Stimulated activated CD8-positive, alpha-beta memory T cell treated with anti-CD3 and anti-CD28 coated beads, Interleukin-12 subunit alpha, Interleukin-12 subunit beta, amount 100 ng/mL, for 1 hour (primary cell): ENCODE measurements at regions not wholly inside any gene's neighbourhood (a gene's known extent, or its start where the extent isn't known, plus 50 kb on each side); places are given as distances from the start of the nearest gene placed in this dataset.
"Not testable (repeated sequence)": the region's sequence is repeated elsewhere in the genome, so short reads cannot be mapped to it uniquely, and the experiment has no call there.

Experiments
- DNase-seq: peaks from one replicate; pipeline ENCODE4 v3.0.0-alpha.2; 2020; ENCODE audit warnings: low read depth

- DNase-seq = no peak
Observed at GRCh38 chr2:175350105-175350504, 168.6 kb upstream of the ATP5MC3 start.

- DNase-seq = no peak
Observed at GRCh38 chr2:175342085-175342484, 160.6 kb upstream of the ATP5MC3 start.

GRCh38 chr2:175330195-175330594, 148.7 kb upstream of the ATP5MC3 start:
- no peak for DNase-seq

- DNase-seq = no peak
Observed at GRCh38 chr2:175326801-175327200, 145.3 kb upstream of the ATP5MC3 start.

- not testable (repeated sequence) for DNase-seq
Observed at GRCh38 chr2:175326164-175326563, 144.7 kb upstream of the ATP5MC3 start.

GRCh38 chr2:175323162-175323561, 141.7 kb upstream of the ATP5MC3 start:
- DNase-seq = no peak

- DNase-seq = no peak
Observed at GRCh38 chr2:175318542-175318941, 137.0 kb upstream of the ATP5MC3 start.

- DNase-seq = no peak
Observed at GRCh38 chr2:175317751-175318150, 136.2 kb upstream of the ATP5MC3 start.

GRCh38 chr2:175312137-175312536, 130.6 kb upstream of the ATP5MC3 start:
- DNase-seq = no peak

- DNase-seq = no peak
Observed at GRCh38 chr2:175310813-175311504, 129.4 kb upstream of the ATP5MC3 start.

- DNase-seq = no peak
Observed at GRCh38 chr2:175309799-175310198, 128.3 kb upstream of the ATP5MC3 start.

- DNase-seq = no peak
Observed at GRCh38 chr2:175308005-175308404, 126.5 kb upstream of the ATP5MC3 start.

- DNase-seq = no peak
Observed at GRCh38 chr2:175304541-175304940, 123.0 kb upstream of the ATP5MC3 start.

GRCh38 chr2:175293776-175294175, 112.3 kb upstream of the ATP5MC3 start:
- no peak for DNase-seq

GRCh38 chr2:175293195-175293594, 111.7 kb upstream of the ATP5MC3 start:
- DNase-seq = no peak

GRCh38 chr2:175282886-175283285, 101.4 kb upstream of the ATP5MC3 start:
- no peak for DNase-seq

- DNase-seq = no peak
Observed at GRCh38 chr2:175282300-175282699, 100.8 kb upstream of the ATP5MC3 start.

GRCh38 chr2:175277772-175278171, 96.3 kb upstream of the ATP5MC3 start:
- DNase-seq = no peak

GRCh38 chr2:175275539-175275938, 94.0 kb upstream of the ATP5MC3 start:
- DNase-seq = no peak

GRCh38 chr2:175259164-175259563, 77.7 kb upstream of the ATP5MC3 start:
- no peak for DNase-seq

- no peak for DNase-seq
Observed at GRCh38 chr2:175256806-175257585, 75.5 kb upstream of the ATP5MC3 start.

GRCh38 chr2:175256391-175256790, 74.9 kb upstream of the ATP5MC3 start:
- not testable (repeated sequence) for DNase-seq

GRCh38 chr2:175253871-175254270, 72.4 kb upstream of the ATP5MC3 start:
- DNase-seq = no peak
